ENCODE measurements at regions not wholly inside any gene's neighbourhood (a gene's known extent, or its start where the extent isn't known, plus 50 kb on each side); places are given as distances from the start of the nearest gene placed in this dataset.
"Not testable (repeated sequence)": the region's sequence is repeated elsewhere in the genome, so short reads cannot be mapped to it uniquely, and the experiment has no call there.

DNA sequence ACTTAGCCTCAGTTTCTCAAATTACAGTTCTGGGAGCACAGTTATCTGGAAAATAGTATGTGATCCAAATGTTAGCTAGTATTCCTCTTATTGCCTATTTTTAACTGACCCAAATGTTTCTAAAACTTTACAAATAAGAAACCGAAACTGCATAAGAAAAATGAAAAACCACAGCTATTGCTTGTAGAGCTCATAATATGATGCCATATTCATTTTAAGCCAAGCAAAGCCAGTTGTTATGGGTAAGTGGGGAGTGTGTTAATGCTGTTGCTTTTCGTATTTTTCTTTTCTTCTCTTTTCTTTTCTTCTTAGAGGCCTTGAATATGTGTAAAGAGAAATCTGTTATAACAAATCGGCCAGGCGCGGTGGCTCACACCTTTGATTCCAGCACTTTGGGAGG lies 447.4 kb upstream of the TUSC1 start:
- ChIA-PET POLR2A (no interaction called here), CTCF (no interaction called here)
- Mint-ChIP-seq H3K36me3 (no peaks in the 10 kb centered on the region), H3K27ac (no peak overlapping the region), H3K4me3 (no peak overlapping the region), H3K9me3 (peaks cover 18 to 22% (median 20%) of the 10 kb centered on the region in 3 donors), H3K27me3 (no peaks in the 10 kb centered on the region), H3K4me1 (no peaks in the 10 kb centered on the region)
- no CpG with 5 or more reads among the region's 5 CpGs for WGBS (ENCODE audit: insufficient coverage)
- no peaks in the 10 kb centered on the region for H3K36me3 ChIP-seq (ENCODE audit: control insufficient read depth in 2 of 2, extremely low read depth in 1 of 2, insufficient read depth in 1 of 2, low read length in 1 of 2)
- no peaks in the 10 kb centered on the region for H3K9me3 ChIP-seq
- no peak overlapping the region for H3K4me3 ChIP-seq (ENCODE audit: control insufficient read depth in 1 of 2, extremely low read depth in 1 of 2, low read length in 1 of 2)
- no peak for DNase-seq
- no peaks in the 10 kb centered on the region for H3K4me1 ChIP-seq (ENCODE audit: control insufficient read depth in 1 of 2, extremely low read depth in 1 of 2, insufficient read depth in 2 of 2, low read length in 2 of 2)
- no peaks in the 10 kb centered on the region for H3K27me3 ChIP-seq (replicated peaks in 1 of 2; ENCODE audit: control insufficient read depth in 2 of 2, extremely low read depth in 1 of 2, insufficient read depth in 2 of 2, low read length in 1 of 2)
- no peak overlapping the region for H3K27ac ChIP-seq (ENCODE audit: low read length)
- ATAC-seq (replicated peaks in 1 of 4), result no peak

DNA sequence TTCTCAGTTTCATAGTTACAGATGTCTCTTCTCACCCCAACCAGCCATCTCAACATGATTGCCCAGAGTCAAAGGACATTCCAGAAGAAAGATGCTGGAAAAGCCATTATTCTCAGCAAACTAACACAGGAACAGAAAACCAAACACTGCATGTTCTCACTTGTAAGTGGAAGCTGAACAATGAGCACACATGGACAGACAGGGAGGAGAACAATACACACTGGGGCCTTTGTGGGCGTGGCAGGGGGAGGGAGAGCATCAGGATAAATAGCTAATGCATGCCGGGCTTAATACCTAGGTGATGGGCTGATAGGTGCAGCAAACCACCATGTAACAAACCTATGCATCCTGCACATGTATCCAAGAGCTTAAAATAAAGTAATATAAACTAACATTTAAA lies 437.8 kb upstream of the TUSC1 start:
- no CpG with 5 or more reads among the region's 2 CpGs for WGBS (ENCODE audit: insufficient coverage)
- H3K4me3 ChIP-seq (ENCODE audit: control insufficient read depth in 1 of 2, extremely low read depth in 1 of 2, low read length in 1 of 2); POLR2A ChIA-PET; H3K27ac Mint-ChIP-seq; H3K27ac ChIP-seq (ENCODE audit: low read length); H3K4me3 Mint-ChIP-seq; H3K27me3 Mint-ChIP-seq; H3K36me3 Mint-ChIP-seq; H3K27me3 ChIP-seq (replicated peaks in 1 of 2; ENCODE audit: control insufficient read depth in 2 of 2, extremely low read depth in 1 of 2, insufficient read depth in 2 of 2, low read length in 1 of 2); H3K9me3 ChIP-seq; H3K4me1 Mint-ChIP-seq; DNase-seq; H3K36me3 ChIP-seq (ENCODE audit: control insufficient read depth in 2 of 2, extremely low read depth in 1 of 2, insufficient read depth in 1 of 2, low read length in 1 of 2); H3K4me1 ChIP-seq (ENCODE audit: control insufficient read depth in 1 of 2, extremely low read depth in 1 of 2, insufficient read depth in 2 of 2, low read length in 2 of 2); ATAC-seq (replicated peaks in 1 of 4); CTCF ChIA-PET: not testable (repeated sequence)
- H3K9me3 Mint-ChIP-seq, result peaks cover 13 to 40% (median 23%) of the 10 kb centered on the region in 3 donors

DNA sequence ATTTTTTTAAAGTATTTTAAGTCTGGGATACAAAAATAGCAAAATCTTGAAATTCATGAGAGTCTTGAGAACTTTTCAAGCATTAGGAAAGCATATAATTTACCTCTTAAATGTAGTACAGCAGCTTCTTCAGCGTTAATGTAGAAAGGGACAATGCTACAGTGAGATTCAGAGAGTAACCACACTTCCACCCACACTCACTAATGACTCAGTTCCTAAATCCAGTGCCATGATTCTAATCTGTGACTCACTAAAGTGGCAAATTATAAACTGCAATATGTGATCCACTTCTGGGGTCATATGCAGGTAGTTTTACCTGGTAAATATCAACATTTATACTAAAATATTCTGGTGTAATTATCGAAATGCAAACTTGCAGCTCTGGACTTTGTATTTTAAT lies 434.5 kb upstream of the TUSC1 start:
- H3K36me3 ChIP-seq (ENCODE audit: control insufficient read depth in 2 of 2, extremely low read depth in 1 of 2, insufficient read depth in 1 of 2, low read length in 1 of 2), result no peaks in the 10 kb centered on the region
- Mint-ChIP-seq H3K4me3 (no peak overlapping the region), H3K36me3 (no peaks in the 10 kb centered on the region), H3K4me1 (no peaks in the 10 kb centered on the region), H3K27ac (no peak overlapping the region), H3K27me3 (no peaks in the 10 kb centered on the region), H3K9me3 (peaks cover 9 to 30% (median 15%) of the 10 kb centered on the region in 3 donors)
- H3K4me3 ChIP-seq (ENCODE audit: control insufficient read depth in 1 of 2, extremely low read depth in 1 of 2, low read length in 1 of 2), result no peak overlapping the region
- WGBS (ENCODE audit: insufficient coverage), result no CpG with 5 or more reads among the region's 2 CpGs
- H3K27ac ChIP-seq (ENCODE audit: low read length), result no peak overlapping the region
- no peaks in the 10 kb centered on the region for H3K27me3 ChIP-seq (replicated peaks in 1 of 2; ENCODE audit: control insufficient read depth in 2 of 2, extremely low read depth in 1 of 2, insufficient read depth in 2 of 2, low read length in 1 of 2)
- ChIA-PET POLR2A (no interaction called here), CTCF (no interaction called here)
- no peak for DNase-seq
- no peaks in the 10 kb centered on the region for H3K4me1 ChIP-seq (ENCODE audit: control insufficient read depth in 1 of 2, extremely low read depth in 1 of 2, insufficient read depth in 2 of 2, low read length in 2 of 2)
- H3K9me3 ChIP-seq, result no peaks in the 10 kb centered on the region
- no peak for ATAC-seq (replicated peaks in 1 of 4)

DNA sequence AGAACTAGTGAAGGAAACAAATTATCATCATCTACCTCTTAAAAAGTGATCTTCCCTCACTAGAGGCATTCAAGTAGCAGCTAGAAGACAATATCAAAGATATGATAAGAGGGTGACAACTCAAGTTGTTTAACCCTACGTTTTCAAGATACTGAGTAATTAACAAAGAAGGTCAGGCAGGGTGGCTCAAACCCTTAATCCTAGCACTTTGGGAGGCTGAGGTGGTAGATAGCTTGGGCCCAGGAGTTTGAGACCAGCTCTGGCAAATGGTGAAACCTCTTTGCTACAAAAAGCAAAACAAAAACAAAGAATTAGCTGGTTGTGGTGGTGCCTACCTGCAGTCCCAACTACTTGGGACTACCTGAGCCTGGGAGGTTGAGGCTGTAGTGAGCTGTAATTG lies 408.2 kb upstream of the TUSC1 start:
- Histone ChIP-seq H3K9me3 (no peaks in the 10 kb centered on the region), H3K27me3 (replicated peaks in 1 of 2; ENCODE audit: control insufficient read depth in 2 of 2, extremely low read depth in 1 of 2, insufficient read depth in 2 of 2, low read length in 1 of 2) (no peaks in the 10 kb centered on the region), H3K36me3 (ENCODE audit: control insufficient read depth in 2 of 2, extremely low read depth in 1 of 2, insufficient read depth in 1 of 2, low read length in 1 of 2) (no peaks in the 10 kb centered on the region), H3K4me1 (ENCODE audit: control insufficient read depth in 1 of 2, extremely low read depth in 1 of 2, insufficient read depth in 2 of 2, low read length in 2 of 2) (no peaks in the 10 kb centered on the region), H3K27ac (ENCODE audit: low read length) (no peak overlapping the region), H3K4me3 (ENCODE audit: control insufficient read depth in 1 of 2, extremely low read depth in 1 of 2, low read length in 1 of 2) (no peak overlapping the region)
- Mint-ChIP-seq H3K27ac (no peak overlapping the region), H3K27me3 (no peaks in the 10 kb centered on the region), H3K4me3 (no peak overlapping the region), H3K36me3 (no peaks in the 10 kb centered on the region), H3K9me3 (peaks cover 11 to 20% (median 17%) of the 10 kb centered on the region in 3 donors), H3K4me1 (no peaks in the 10 kb centered on the region)
- no peak for DNase-seq
- POLR2A ChIA-PET, result no interaction called here
- ATAC-seq (replicated peaks in 1 of 4), result no peak
- CTCF ChIA-PET, result no interaction called here
- WGBS (ENCODE audit: insufficient coverage), result no CpG with 5 or more reads among the region's 1 CpG

DNA sequence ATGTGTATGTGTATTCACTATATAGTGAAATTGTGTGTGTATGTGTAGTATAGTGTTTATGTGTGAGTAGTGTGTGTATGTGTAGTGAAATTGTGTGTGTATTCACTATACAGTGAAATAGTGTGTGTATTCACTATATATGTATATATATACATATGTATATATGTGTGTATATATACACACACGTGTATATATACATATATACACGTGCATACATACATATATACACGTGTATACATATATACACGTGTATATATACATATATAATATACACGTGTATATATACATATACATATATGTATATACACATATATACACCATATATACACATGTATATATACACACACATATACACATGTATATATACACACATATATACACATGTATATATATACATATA lies 403.6 kb upstream of the TUSC1 start:
- no peaks in the 10 kb centered on the region for H3K36me3 Mint-ChIP-seq
- Histone ChIP-seq H3K27me3 (replicated peaks in 1 of 2; ENCODE audit: control insufficient read depth in 2 of 2, extremely low read depth in 1 of 2, insufficient read depth in 2 of 2, low read length in 1 of 2) (no peaks in the 10 kb centered on the region), H3K4me3 (ENCODE audit: control insufficient read depth in 1 of 2, extremely low read depth in 1 of 2, low read length in 1 of 2) (no peak overlapping the region), H3K4me1 (ENCODE audit: control insufficient read depth in 1 of 2, extremely low read depth in 1 of 2, insufficient read depth in 2 of 2, low read length in 2 of 2) (no peaks in the 10 kb centered on the region), H3K36me3 (ENCODE audit: control insufficient read depth in 2 of 2, extremely low read depth in 1 of 2, insufficient read depth in 1 of 2, low read length in 1 of 2) (no peaks in the 10 kb centered on the region), H3K9me3 (peaks cover 3% of the 10 kb centered on the region), H3K27ac (ENCODE audit: low read length) (no peak overlapping the region)
- H3K27ac Mint-ChIP-seq, result no peak overlapping the region
- no peaks in the 10 kb centered on the region for H3K4me1 Mint-ChIP-seq
- WGBS (ENCODE audit: insufficient coverage), result no CpG with 5 or more reads among the region's 5 CpGs
- peaks cover 10 to 16% (median 14%) of the 10 kb centered on the region in 3 donors for H3K9me3 Mint-ChIP-seq
- no peak overlapping the region for H3K4me3 Mint-ChIP-seq
- no peaks in the 10 kb centered on the region for H3K27me3 Mint-ChIP-seq
- no peak for DNase-seq
- POLR2A ChIA-PET, result no interaction called here
- ATAC-seq (replicated peaks in 1 of 4), result no peak
- CTCF ChIA-PET, result no interaction called here

DNA sequence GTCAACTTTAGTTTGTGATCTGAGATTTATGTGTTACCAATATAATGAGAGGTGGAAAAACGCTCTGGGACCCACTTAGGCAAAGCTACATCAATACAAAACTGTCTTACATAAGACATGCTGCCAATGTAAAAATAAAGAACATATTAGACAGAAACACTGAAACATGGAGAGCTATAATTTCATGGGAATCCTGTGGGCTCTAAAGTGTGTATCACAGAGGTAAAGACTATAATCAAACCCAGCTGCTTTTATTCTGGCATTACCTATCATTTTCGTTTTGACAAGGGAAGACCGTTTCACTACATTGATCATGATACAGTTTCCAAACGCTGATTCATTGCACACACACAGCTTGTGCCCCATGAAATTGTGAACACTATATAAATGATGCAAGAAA lies 400.5 kb upstream of the TUSC1 start:
- peaks cover 29 to 34% (median 32%) of the 10 kb centered on the region in 3 donors for H3K9me3 Mint-ChIP-seq
- ATAC-seq (replicated peaks in 1 of 4), result no peak

GRCh38 chr9:26077860-26078259 lies 399.6 kb upstream of the TUSC1 start:
- no peak for DNase-seq
- WGBS (ENCODE audit: insufficient coverage), result 89% methylated on average over 4 of the region's 4 CpGs

More for the DNA sequence above, 400.5 kb upstream of the TUSC1 start:
- ChIA-PET CTCF (no interaction called here), POLR2A (no interaction called here)
- DNase-seq, result no peak
- Histone ChIP-seq H3K27me3 (replicated peaks in 1 of 2; ENCODE audit: control insufficient read depth in 2 of 2, extremely low read depth in 1 of 2, insufficient read depth in 2 of 2, low read length in 1 of 2) (no peaks in the 10 kb centered on the region), H3K4me1 (ENCODE audit: control insufficient read depth in 1 of 2, extremely low read depth in 1 of 2, insufficient read depth in 2 of 2, low read length in 2 of 2) (no peaks in the 10 kb centered on the region), H3K4me3 (ENCODE audit: control insufficient read depth in 1 of 2, extremely low read depth in 1 of 2, low read length in 1 of 2) (no peak overlapping the region), H3K9me3 (peaks cover 3% of the 10 kb centered on the region), H3K36me3 (ENCODE audit: control insufficient read depth in 2 of 2, extremely low read depth in 1 of 2, insufficient read depth in 1 of 2, low read length in 1 of 2) (no peaks in the 10 kb centered on the region), H3K27ac (ENCODE audit: low read length) (no peak overlapping the region)
- no CpG with 5 or more reads among the region's 4 CpGs for WGBS (ENCODE audit: insufficient coverage)
- Mint-ChIP-seq H3K4me3 (no peak overlapping the region), H3K4me1 (no peaks in the 10 kb centered on the region), H3K27me3 (no peaks in the 10 kb centered on the region), H3K36me3 (no peaks in the 10 kb centered on the region), H3K27ac (no peak overlapping the region)

More at GRCh38 chr9:26077860-26078259, 399.6 kb upstream of the TUSC1 start:
- Mint-ChIP-seq H3K27ac (no peak overlapping the region), H3K4me3 (no peak overlapping the region), H3K4me1 (no peaks in the 10 kb centered on the region), H3K9me3 (peaks cover 26 to 38% (median 29%) of the 10 kb centered on the region in 3 donors), H3K27me3 (no peaks in the 10 kb centered on the region), H3K36me3 (no peaks in the 10 kb centered on the region)
- Histone ChIP-seq H3K36me3 (ENCODE audit: control insufficient read depth in 2 of 2, extremely low read depth in 1 of 2, insufficient read depth in 1 of 2, low read length in 1 of 2) (no peaks in the 10 kb centered on the region), H3K27me3 (replicated peaks in 1 of 2; ENCODE audit: control insufficient read depth in 2 of 2, extremely low read depth in 1 of 2, insufficient read depth in 2 of 2, low read length in 1 of 2) (no peaks in the 10 kb centered on the region), H3K27ac (ENCODE audit: low read length) (no peak overlapping the region), H3K9me3 (peaks cover 3% of the 10 kb centered on the region), H3K4me3 (ENCODE audit: control insufficient read depth in 1 of 2, extremely low read depth in 1 of 2, low read length in 1 of 2) (no peak overlapping the region), H3K4me1 (ENCODE audit: control insufficient read depth in 1 of 2, extremely low read depth in 1 of 2, insufficient read depth in 2 of 2, low read length in 2 of 2) (no peaks in the 10 kb centered on the region)
- no peak for ATAC-seq (replicated peaks in 1 of 4)
- ChIA-PET POLR2A (no interaction called here), CTCF (no interaction called here)
